ENCODE measurements at regions not wholly inside any gene's neighbourhood (a gene's known extent, or its start where the extent isn't known, plus 50 kb on each side); places are given as distances from the start of the nearest gene placed in this dataset.

DNA sequence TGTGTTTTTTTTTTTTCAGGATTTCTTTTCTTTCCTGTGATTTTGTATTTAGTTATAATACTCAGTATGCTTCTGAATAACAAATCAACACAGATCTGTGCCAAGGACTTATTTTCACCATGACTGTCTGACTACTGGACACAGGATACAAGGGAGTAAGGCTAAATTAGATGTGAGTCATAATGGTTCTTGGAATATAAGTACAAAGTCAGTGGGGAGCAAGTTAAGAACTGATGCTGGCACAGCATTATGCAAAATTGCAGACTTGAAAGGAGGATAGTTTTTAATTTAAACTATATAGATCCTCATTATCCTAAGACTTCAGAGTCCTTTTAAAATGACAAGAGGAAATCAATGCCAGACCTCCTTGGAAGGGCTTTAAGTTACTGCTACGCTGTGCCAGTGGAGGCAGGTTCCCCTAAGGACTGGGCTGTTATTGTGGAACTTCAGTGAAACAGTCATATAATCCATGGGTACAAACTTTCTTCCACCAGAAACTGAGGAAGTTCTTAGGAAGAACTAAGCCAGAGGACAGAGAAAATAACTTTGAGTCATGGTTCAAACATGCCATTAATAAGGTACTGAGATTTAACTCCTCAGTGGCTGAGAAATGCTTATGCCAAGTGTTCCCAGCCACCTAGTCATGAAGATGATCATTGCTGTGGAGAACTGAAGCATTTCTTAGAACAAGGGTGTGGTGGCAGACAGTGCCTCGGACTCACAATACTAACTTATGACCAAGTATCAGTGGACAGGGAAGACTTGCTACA is 531.2 kb downstream of the HTR7 start:
- TF ChIP-seq, protein P1, sequence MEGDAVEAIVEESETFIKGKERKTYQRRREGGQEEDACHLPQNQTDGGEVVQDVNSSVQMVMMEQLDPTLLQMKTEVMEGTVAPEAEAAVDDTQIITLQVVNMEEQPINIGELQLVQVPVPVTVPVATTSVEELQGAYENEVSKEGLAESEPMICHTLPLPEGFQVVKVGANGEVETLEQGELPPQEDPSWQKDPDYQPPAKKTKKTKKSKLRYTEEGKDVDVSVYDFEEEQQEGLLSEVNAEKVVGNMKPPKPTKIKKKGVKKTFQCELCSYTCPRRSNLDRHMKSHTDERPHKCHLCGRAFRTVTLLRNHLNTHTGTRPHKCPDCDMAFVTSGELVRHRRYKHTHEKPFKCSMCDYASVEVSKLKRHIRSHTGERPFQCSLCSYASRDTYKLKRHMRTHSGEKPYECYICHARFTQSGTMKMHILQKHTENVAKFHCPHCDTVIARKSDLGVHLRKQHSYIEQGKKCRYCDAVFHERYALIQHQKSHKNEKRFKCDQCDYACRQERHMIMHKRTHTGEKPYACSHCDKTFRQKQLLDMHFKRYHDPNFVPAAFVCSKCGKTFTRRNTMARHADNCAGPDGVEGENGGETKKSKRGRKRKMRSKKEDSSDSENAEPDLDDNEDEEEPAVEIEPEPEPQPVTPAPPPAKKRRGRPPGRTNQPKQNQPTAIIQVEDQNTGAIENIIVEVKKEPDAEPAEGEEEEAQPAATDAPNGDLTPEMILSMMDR (conservative IDR thresholded peaks at IDR 0.05; ENCODE audit: low read depth, low read length): no peak
- no peaks in the 10 kb centered on the region for H3K4me1 ChIP-seq (ENCODE audit: low read depth, poor library complexity, severe bottlenecking)
- H2AFZ ChIP-seq (ENCODE audit: low read depth): no peak overlapping the region
- H3K4me2 ChIP-seq: no peak overlapping the region
- no peak overlapping the region for H3K4me3 ChIP-seq (IDR thresholded peaks at IDR 0.05; ENCODE audit: insufficient read depth, low read depth, low read length)
- H3K79me2 ChIP-seq (ENCODE audit: insufficient read depth, low read depth): no peaks in the 10 kb centered on the region
- H3K27ac ChIP-seq: no peak overlapping the region
- no peaks in the 10 kb centered on the region for H3K36me3 ChIP-seq (ENCODE audit: insufficient read depth)
- no peaks in the 10 kb centered on the region for H4K20me1 ChIP-seq (ENCODE audit: insufficient read depth)
- no peak overlapping the region for H3K9ac ChIP-seq
- H3K27me3 ChIP-seq (ENCODE audit: insufficient read depth, low read depth): no peaks in the 10 kb centered on the region

DNA sequence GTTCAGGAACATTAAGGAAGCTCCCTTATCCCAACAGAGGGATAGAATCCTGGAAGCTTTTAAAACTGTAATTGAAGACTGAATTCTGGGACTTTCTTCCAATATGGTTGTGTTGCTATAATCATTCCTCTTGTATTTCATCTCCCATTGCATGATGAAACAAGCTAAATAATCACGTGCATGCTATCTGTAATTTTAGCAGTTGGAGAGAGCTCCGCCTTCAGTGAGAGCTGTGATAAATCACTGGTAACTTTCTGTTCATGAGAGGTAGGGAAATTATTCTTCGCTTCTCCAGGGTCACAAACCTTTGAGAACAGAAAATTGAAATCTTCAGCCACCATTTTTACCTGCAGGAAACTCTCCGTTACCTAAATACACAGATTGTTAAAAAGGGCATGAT is 530.2 kb downstream of the HTR7 start:
- Histone ChIP-seq H3K79me2 (ENCODE audit: insufficient read depth, low read depth) (no peaks in the 10 kb centered on the region), H3K4me3 (IDR thresholded peaks at IDR 0.05; ENCODE audit: insufficient read depth, low read depth, low read length) (no peak overlapping the region), H3K4me2 (no peak overlapping the region), H4K20me1 (ENCODE audit: insufficient read depth) (no peaks in the 10 kb centered on the region), H3K9ac (no peak overlapping the region), H3K27me3 (ENCODE audit: insufficient read depth, low read depth) (no peaks in the 10 kb centered on the region), H3K36me3 (ENCODE audit: insufficient read depth) (no peaks in the 10 kb centered on the region), H3K4me1 (ENCODE audit: low read depth, poor library complexity, severe bottlenecking) (no peaks in the 10 kb centered on the region), H2AFZ (ENCODE audit: low read depth) (no peak overlapping the region), H3K27ac (no peak overlapping the region)
- TF ChIP-seq, protein P1 (conservative IDR thresholded peaks at IDR 0.05; ENCODE audit: low read depth, low read length): no peak

DNA sequence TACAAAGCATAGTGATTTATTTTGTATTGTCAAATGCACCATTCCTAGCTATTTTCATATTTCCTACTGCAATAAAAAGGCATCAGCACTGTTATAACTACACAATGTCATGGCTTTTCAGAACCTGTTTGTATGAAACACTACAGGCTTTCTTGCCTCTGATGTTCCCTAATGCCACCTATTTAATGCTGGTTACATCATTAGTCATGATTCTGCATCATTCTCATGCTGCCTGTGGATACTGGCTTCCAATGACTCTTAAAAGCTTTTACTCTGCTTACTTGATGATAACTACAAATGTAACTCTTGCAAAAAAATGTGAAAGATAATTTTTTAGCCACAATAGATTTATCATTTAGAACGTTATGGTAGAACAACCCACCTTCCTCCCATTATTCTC is 529.4 kb downstream of the HTR7 start:
- TF ChIP-seq, protein P1 (conservative IDR thresholded peaks at IDR 0.05; ENCODE audit: low read depth, low read length): no peak

DNA sequence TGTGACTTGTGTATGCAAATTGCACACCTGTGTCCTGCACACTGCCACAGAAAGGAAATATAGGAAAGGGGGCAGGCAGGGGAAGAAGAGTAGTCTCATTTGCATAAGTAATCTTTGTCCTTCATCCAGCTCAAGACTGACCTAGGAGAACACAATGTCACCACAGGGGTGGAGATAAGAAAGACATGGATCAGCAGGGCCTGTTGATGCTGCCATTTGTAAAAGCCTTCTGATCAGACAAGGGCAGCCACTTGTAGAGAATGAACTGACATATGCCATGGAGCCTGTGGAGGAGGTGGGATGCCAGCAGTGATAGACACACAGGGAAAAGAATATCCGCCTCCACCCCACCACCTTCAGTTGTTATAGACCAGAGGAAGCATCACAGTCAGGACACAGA is 528.9 kb downstream of the HTR7 start:
- Histone ChIP-seq H3K36me3 (ENCODE audit: insufficient read depth) (no peaks in the 10 kb centered on the region), H4K20me1 (ENCODE audit: insufficient read depth) (no peaks in the 10 kb centered on the region), H3K9ac (no peak overlapping the region), H3K4me1 (ENCODE audit: low read depth, poor library complexity, severe bottlenecking) (no peaks in the 10 kb centered on the region), H3K4me3 (IDR thresholded peaks at IDR 0.05; ENCODE audit: insufficient read depth, low read depth, low read length) (no peak overlapping the region), H3K27ac (no peak overlapping the region), H3K79me2 (ENCODE audit: insufficient read depth, low read depth) (no peaks in the 10 kb centered on the region), H2AFZ (ENCODE audit: low read depth) (no peak overlapping the region), H3K4me2 (no peak overlapping the region), H3K27me3 (ENCODE audit: insufficient read depth, low read depth) (no peaks in the 10 kb centered on the region)
- TF ChIP-seq, protein P1 (conservative IDR thresholded peaks at IDR 0.05; ENCODE audit: low read depth, low read length): no peak

More for the DNA sequence above, 529.4 kb downstream of the HTR7 start:
- H3K79me2 ChIP-seq (ENCODE audit: insufficient read depth, low read depth): no peaks in the 10 kb centered on the region
- H2AFZ ChIP-seq (ENCODE audit: low read depth): no peak overlapping the region
- no peaks in the 10 kb centered on the region for H3K27me3 ChIP-seq (ENCODE audit: insufficient read depth, low read depth)
- H3K4me1 ChIP-seq (ENCODE audit: low read depth, poor library complexity, severe bottlenecking): no peaks in the 10 kb centered on the region
- no peak overlapping the region for H3K4me2 ChIP-seq
- H3K27ac ChIP-seq: no peak overlapping the region
- H4K20me1 ChIP-seq (ENCODE audit: insufficient read depth): no peaks in the 10 kb centered on the region
- no peaks in the 10 kb centered on the region for H3K36me3 ChIP-seq (ENCODE audit: insufficient read depth)
- H3K4me3 ChIP-seq (IDR thresholded peaks at IDR 0.05; ENCODE audit: insufficient read depth, low read depth, low read length): no peak overlapping the region
- no peak overlapping the region for H3K9ac ChIP-seq

All from KMS-11 (cell line).